SK-N-SH (cell line): ENCODE measurements at regions not wholly inside any gene's neighbourhood (a gene's known extent, or its start where the extent isn't known, plus 50 kb on each side); places are given as distances from the start of the nearest gene placed in this dataset.

Experiments
- CTCF ChIA-PET: fragments of 300-600, 350-600 bp; formaldehyde crosslinking; extraction: SDS; loops from one replicate; lab custom pipeline; 2021; lab: Yijun Ruan, JAX
- POLR2A ChIA-PET: fragments of 350-600 bp; sonication (Branson Sonifier 250); formaldehyde crosslinking; extraction: SDS; loops from one replicate; lab custom pipeline; 2020; ENCODE audit warnings: antibody characterized with exemption, inconsistent platforms; lab: Yijun Ruan, JAX
- DNase-seq: peaks from one replicate; pipeline ENCODE4 v3.0.0; 2012
- H2AFZ ChIP-seq: fragments of 200-600 bp; sonication (generic); 2 replicates; pipeline ENCODE4 v1.8.1; 2016; ENCODE audit warnings: antibody characterized with exemption, mild to moderate bottlenecking, low read depth
- H3F3A ChIP-seq: fragments of 200-600 bp; sonication (generic); replicated peaks from 2 replicates; pipeline ENCODE3; 2016; ENCODE audit warnings: antibody characterized with exemption, mild to moderate bottlenecking; ENCODE audit not compliant: insufficient read depth
- H3K27ac ChIP-seq, 2 experiments: fragments of 200-500 bp in 1 of 2; fragments of 200-600 bp in 1 of 2; sonication (Bioruptor generic) in 1 of 2; sonication (generic), shearing (Covaris generic) in 1 of 2; 2 replicates each; pipeline versions ENCODE4 v1.5.1 to v1.6.1; 2014 to 2016; ENCODE audit warnings: low read depth in 2 of 2, inconsistent platforms in 1 of 2, low read length in 1 of 2, mild to moderate bottlenecking in 1 of 2, mixed read lengths in 1 of 2
- H3K27me3 ChIP-seq: fragments of 200-600 bp; sonication (generic), shearing (Covaris generic); 2 replicates; pipeline ENCODE4 v1.6.1; 2016; ENCODE audit warnings: mixed run types; ENCODE audit not compliant: insufficient read depth
- H3K36me3 ChIP-seq, 2 experiments: fragments of 200-500 bp in 1 of 2; fragments of 200-600 bp in 1 of 2; sonication (Bioruptor generic) in 1 of 2; sonication (generic) in 1 of 2; replicated peaks in 1 of 2; 2 replicates each; pipeline versions ENCODE3 to v1.5.1; 2014 to 2016; ENCODE audit warnings: low read length in 1 of 2, mild to moderate bottlenecking in 1 of 2; ENCODE audit not compliant: insufficient read depth in 2 of 2, control insufficient read depth in 1 of 2
- H3K4me1 ChIP-seq, 2 experiments: fragments of 200-500 bp in 1 of 2; fragments of 200-600 bp in 1 of 2; sonication (Bioruptor generic) in 1 of 2; sonication (generic), shearing (Covaris generic) in 1 of 2; 2 replicates each; pipeline versions ENCODE4 v1.5.1 to v1.6.1; 2014 to 2016; ENCODE audit warnings: low read depth in 1 of 2, low read length in 1 of 2, mixed run types in 1 of 2; ENCODE audit not compliant: insufficient read depth in 2 of 2, control insufficient read depth in 1 of 2
- H3K4me2 ChIP-seq: fragments of 200-600 bp; sonication (generic), shearing (Covaris generic); 2 replicates; pipeline ENCODE4 v1.6.1; 2017; ENCODE audit warnings: mixed run types
- H3K4me3 ChIP-seq, 2 experiments: fragments of 200-500 bp in 1 of 2; fragments of 200-600 bp in 1 of 2; sonication (Bioruptor generic) in 1 of 2; sonication (generic), shearing (Covaris generic) in 1 of 2; 2 replicates each; pipeline versions ENCODE4 v1.5.1 to v1.8.1; 2014 to 2016; ENCODE audit warnings: low read depth in 2 of 2, inconsistent platforms in 1 of 2, low read length in 1 of 2, mild to moderate bottlenecking in 1 of 2, mixed read lengths in 1 of 2, moderate library complexity in 1 of 2
- H3K79me2 ChIP-seq: fragments of 200-600 bp; sonication (generic); 2 replicates; pipeline ENCODE4 v1.8.1; 2017; ENCODE audit warnings: mild to moderate bottlenecking; ENCODE audit not compliant: insufficient read depth
- H3K9ac ChIP-seq: fragments of 200-600 bp; sonication (generic); 2 replicates; pipeline ENCODE4 v1.6.1; 2017; ENCODE audit warnings: mixed run types
- H3K9me2 ChIP-seq: fragments of 200-600 bp; sonication (generic); 2 replicates; pipeline ENCODE4 v1.6.1; 2017; ENCODE audit warnings: mixed run types
- H3K9me3 ChIP-seq: fragments of 200-600 bp; sonication (generic); 2 replicates; pipeline ENCODE4 v1.6.1; 2017; ENCODE audit warnings: mixed run types, mild to moderate bottlenecking, moderate library complexity
- H4K20me1 ChIP-seq: fragments of 200-600 bp; sonication (generic); 2 replicates; pipeline ENCODE4 v1.6.1; 2017; ENCODE audit warnings: mild to moderate bottlenecking, mixed run types; ENCODE audit not compliant: insufficient read depth
- CTCF ChIP-seq: fragments of 200-600 bp; sonication (generic); IDR thresholded peaks from 2 replicates; pipeline ENCODE4 v1.6.1; 2017; ENCODE audit warnings: antibody characterized with exemption, mild to moderate bottlenecking, moderate library complexity
- EP300 ChIP-seq, 2 experiments: IDR thresholded peaks; 2 replicates each; pipeline versions ENCODE4 v1.4.0 to v1.6.1; 2012; ENCODE audit warnings: borderline replicate concordance in 1 of 2, low read depth in 1 of 2, low read length in 1 of 2
- EZH2phosphoT487 ChIP-seq: fragments of 200-600 bp; sonication (generic); IDR thresholded peaks from 2 replicates; pipeline ENCODE4 v1.6.1; 2017; ENCODE audit warnings: low read depth, mixed run types, mild to moderate bottlenecking, antibody characterized with exemption, moderate library complexity, borderline replicate concordance
- GABPA ChIP-seq: IDR thresholded peaks from 2 replicates; pipeline ENCODE4 v1.4.0; 2012; ENCODE audit warnings: low read depth, mild to moderate bottlenecking
- IRF3 ChIP-seq: fragments of 150-350 bp; IDR thresholded peaks from 2 replicates; pipeline ENCODE4 v1.6.1; 2016; ENCODE audit warnings: mild to moderate bottlenecking, low read depth, low read length
- JUND ChIP-seq: IDR thresholded peaks from 2 replicates; pipeline ENCODE4 v1.4.0; 2012
- MAX ChIP-seq: IDR thresholded peaks from 2 replicates; pipeline ENCODE4 v1.4.0; 2012; ENCODE audit warnings: low read depth
- NRF1 ChIP-seq: IDR thresholded peaks from 2 replicates; pipeline ENCODE4 v1.6.1; 2012; ENCODE audit warnings: low read depth, mild to moderate bottlenecking, low read length
- RAD21 ChIP-seq: IDR thresholded peaks from 2 replicates; pipeline ENCODE4 v1.6.1; 2012; ENCODE audit warnings: mild to moderate bottlenecking, low read length
- RCOR1 ChIP-seq: fragments of 150-350 bp; IDR thresholded peaks from 2 replicates; pipeline ENCODE4 v1.6.1; 2017; ENCODE audit warnings: antibody characterized with exemption, low read length
- RFX5 ChIP-seq: IDR thresholded peaks from 2 replicates; pipeline ENCODE4 v1.6.1; 2012; ENCODE audit warnings: mild to moderate bottlenecking, improper control_type of control experiment, low read length
- RXRA ChIP-seq: IDR thresholded peaks from 2 replicates; pipeline ENCODE4 v1.4.0; 2012; ENCODE audit warnings: low read depth, mild to moderate bottlenecking, borderline replicate concordance
- SMC3 ChIP-seq: IDR thresholded peaks from 2 replicates; pipeline ENCODE4 v1.6.1; 2012; ENCODE audit warnings: low read depth, low read length, improper control_type of control experiment
- TCF12 ChIP-seq: IDR thresholded peaks from 2 replicates; pipeline ENCODE4 v1.4.0; 2012
- YY1 ChIP-seq: IDR thresholded peaks from 2 replicates; pipeline ENCODE4 v1.4.0; 2012; ENCODE audit warnings: low read depth, mild to moderate bottlenecking
- WGBS: methylation state at CpG from one replicate; pipeline ENCODE4 v1.1.6; 2017; ENCODE audit warnings: low lambda C conversion rate; 5-methylcytosine and 5-hydroxymethylcytosine counted together

- DNase-seq, result peak; percentile 61
- Histone ChIP-seq H3K27me3 (peaks cover 3% of the 10 kb centered on the region; the same call in 1 of the 2 replicates), H3K4me3 (peak overlapping the region in 1 of 2 experiments; percentile 43; a peak in 1 of 4 replicates), H3K79me2 (no peaks in the 10 kb centered on the region), H3K27ac (no peak overlapping the region), H3K4me2 (0 out of 2 replicates have a peak overlapping the region, but pooled peaks have one; percentile 9), H4K20me1 (no peaks in the 10 kb centered on the region), H3K36me3 (no peaks in the 10 kb centered on the region), H3K9ac (no peak overlapping the region), H3K9me3 (no peaks in the 10 kb centered on the region), H3F3A (no peaks in the 10 kb centered on the region), H3K9me2 (no peaks in the 10 kb centered on the region), H2AFZ (no peak overlapping the region), H3K4me1 (peaks cover 0 to 3% of the 10 kb centered on the region in 2 experiments; a peak in 2 of 4 replicates)
- TF ChIP-seq RXRA, result no peak
- peak; percentile 96 for TF ChIP-seq SMC3
- peak; percentile 89 for TF ChIP-seq CTCF
- no peak for TF ChIP-seq EP300 (IDR thresholded peaks at IDR 0.05; ENCODE audit: borderline replicate concordance in 1 of 2, low read depth in 1 of 2, low read length in 1 of 2)
- TF ChIP-seq RAD21, result peak; percentile 93
- no peak for TF ChIP-seq EZH2phosphoT487
- no peak for TF ChIP-seq JUND
- peak; percentile 5; the same call in 1 of the 2 replicates for TF ChIP-seq NRF1
- TF ChIP-seq YY1, result no peak
- 0 out of 2 replicates have a peak, but pooled peaks have one; percentile 8 for TF ChIP-seq TCF12
- 0 out of 2 replicates have a peak, but pooled peaks have one; percentile 21 for TF ChIP-seq RFX5
- ChIA-PET POLR2A (interaction anchor here (1.0 to 1.2 kb wide), 2 partner anchors 54 to 68 kb away, joined by 3 to 4 read pairs; no protein-coding TSS in a partner anchor), CTCF (interaction anchor here (0.6 to 4.4 kb wide), 62 partner anchors 8 to 1957 kb away, joined by 3 to 151 read pairs (median 6); no protein-coding TSS in a partner anchor)
- WGBS, result 45% methylated on average over 18 of the region's 18 CpGs
These were observed 266.5 kb downstream of the HRH4 start for GRCh38 chr18:24726727-24727492.

GRCh38 chr18:24727685-24728084 is 267.2 kb downstream of the HRH4 start:
- Histone ChIP-seq H3K9ac (no peak overlapping the region), H4K20me1 (no peaks in the 10 kb centered on the region), H3K4me3 (no peak overlapping the region), H3K79me2 (no peaks in the 10 kb centered on the region), H3K27ac (no peak overlapping the region), H3F3A (no peaks in the 10 kb centered on the region), H3K9me3 (no peaks in the 10 kb centered on the region), H3K27me3 (peaks cover 3% of the 10 kb centered on the region; the same call in 1 of the 2 replicates), H3K4me1 (peaks cover 0 to 3% of the 10 kb centered on the region in 2 experiments; a peak in 2 of 4 replicates), H3K4me2 (no peak overlapping the region), H3K36me3 (no peaks in the 10 kb centered on the region), H2AFZ (no peak overlapping the region), H3K9me2 (no peaks in the 10 kb centered on the region)
- 28% methylated on average over 5 of the region's 6 CpGs for WGBS
- TF ChIP-seq MAX (no peak), GABPA (no peak), IRF3 (no peak), RCOR1 (no peak), RXRA (no peak)
- CTCF ChIA-PET, result interaction anchor here (0.9 to 4.4 kb wide), 19 partner anchors 21 to 368 kb away, joined by 3 to 151 read pairs (median 12); no protein-coding TSS in a partner anchor
- no peak for DNase-seq
- POLR2A ChIA-PET, result no interaction called here
